Glutamatergic neuron (in vitro differentiated cells): ENCODE measurements at regions not wholly inside any gene's neighbourhood (a gene's known extent, or its start where the extent isn't known, plus 50 kb on each side); places are given as distances from the start of the nearest gene placed in this dataset.

ENCODE experiments used
- DNase-seq: peaks from one replicate; pipeline ENCODE4 v3.0.0; 2022
- H3K27ac Mint-ChIP-seq: one replicate; pipeline ENCODE4 v1.8.0; 2020; ENCODE audit warnings: mild to moderate bottlenecking, mixed read lengths, inconsistent platforms; ENCODE audit not compliant: unreplicated experiment
- H3K27me3 Mint-ChIP-seq: one replicate; pipeline ENCODE4 v1.8.0; 2020; ENCODE audit warnings: mild to moderate bottlenecking, moderate library complexity, mixed read lengths, inconsistent platforms; ENCODE audit not compliant: unreplicated experiment
- H3K36me3 Mint-ChIP-seq: one replicate; pipeline ENCODE4 v1.8.0; 2020; ENCODE audit warnings: mild to moderate bottlenecking, mixed read lengths, inconsistent platforms; ENCODE audit not compliant: unreplicated experiment
- H3K4me1 Mint-ChIP-seq: one replicate; pipeline ENCODE4 v1.8.0; 2020; ENCODE audit warnings: mild to moderate bottlenecking, low read depth, mixed read lengths, inconsistent platforms; ENCODE audit not compliant: unreplicated experiment
- H3K4me3 Mint-ChIP-seq: one replicate; pipeline ENCODE4 v1.8.0; 2020; ENCODE audit warnings: mild to moderate bottlenecking, mixed read lengths, inconsistent platforms; ENCODE audit not compliant: unreplicated experiment
- H3K9me3 Mint-ChIP-seq: one replicate; pipeline ENCODE4 v1.8.0; 2020; ENCODE audit warnings: mild to moderate bottlenecking, moderate library complexity, mixed read lengths, inconsistent platforms; ENCODE audit not compliant: unreplicated experiment
- TF ChIP-seq, protein P1 (sequence below): fragments of 200-600 bp; sonication (generic); IDR thresholded peaks from one replicate; pipeline ENCODE4 v1.5.0; 2021; ENCODE audit not compliant: partially characterized antibody, unreplicated experiment

DNA sequence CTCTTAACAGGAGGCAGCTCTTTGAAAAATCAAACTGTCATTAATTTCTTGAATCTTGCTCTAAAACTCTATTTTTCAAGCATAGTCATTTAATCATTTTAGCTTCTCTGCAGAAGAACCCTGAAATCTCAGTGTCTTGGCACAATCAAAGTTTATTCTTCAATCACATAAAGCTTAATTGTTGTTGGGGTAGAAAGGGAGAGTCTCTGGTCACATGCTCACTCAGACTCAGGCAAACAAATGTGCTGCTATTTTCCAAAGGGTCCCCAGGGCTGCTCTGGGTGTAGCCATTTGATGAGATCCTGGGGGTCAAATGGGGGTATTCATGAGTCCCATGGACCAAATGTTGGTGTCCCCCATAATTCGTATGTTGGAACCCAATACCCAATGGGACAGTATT lies 114.8 kb downstream of the MSX2 start:
- peaks cover 5% of the 10 kb centered on the region for H3K27me3 Mint-ChIP-seq
- TF ChIP-seq, protein P1, sequence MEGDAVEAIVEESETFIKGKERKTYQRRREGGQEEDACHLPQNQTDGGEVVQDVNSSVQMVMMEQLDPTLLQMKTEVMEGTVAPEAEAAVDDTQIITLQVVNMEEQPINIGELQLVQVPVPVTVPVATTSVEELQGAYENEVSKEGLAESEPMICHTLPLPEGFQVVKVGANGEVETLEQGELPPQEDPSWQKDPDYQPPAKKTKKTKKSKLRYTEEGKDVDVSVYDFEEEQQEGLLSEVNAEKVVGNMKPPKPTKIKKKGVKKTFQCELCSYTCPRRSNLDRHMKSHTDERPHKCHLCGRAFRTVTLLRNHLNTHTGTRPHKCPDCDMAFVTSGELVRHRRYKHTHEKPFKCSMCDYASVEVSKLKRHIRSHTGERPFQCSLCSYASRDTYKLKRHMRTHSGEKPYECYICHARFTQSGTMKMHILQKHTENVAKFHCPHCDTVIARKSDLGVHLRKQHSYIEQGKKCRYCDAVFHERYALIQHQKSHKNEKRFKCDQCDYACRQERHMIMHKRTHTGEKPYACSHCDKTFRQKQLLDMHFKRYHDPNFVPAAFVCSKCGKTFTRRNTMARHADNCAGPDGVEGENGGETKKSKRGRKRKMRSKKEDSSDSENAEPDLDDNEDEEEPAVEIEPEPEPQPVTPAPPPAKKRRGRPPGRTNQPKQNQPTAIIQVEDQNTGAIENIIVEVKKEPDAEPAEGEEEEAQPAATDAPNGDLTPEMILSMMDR: no peak
- H3K4me3 Mint-ChIP-seq: no peak overlapping the region
- peaks cover 8% of the 10 kb centered on the region for H3K4me1 Mint-ChIP-seq
- no peak for DNase-seq
- H3K9me3 Mint-ChIP-seq: peaks cover 2% of the 10 kb centered on the region
- H3K27ac Mint-ChIP-seq: no peak overlapping the region
- H3K36me3 Mint-ChIP-seq: no peaks in the 10 kb centered on the region

- peaks cover 2% of the 10 kb centered on the region for H3K9me3 Mint-ChIP-seq
Measured at GRCh38 chr5:174837919-174838902, 113.8 kb downstream of the MSX2 start.

GRCh38 chr5:174834081-174834480 lies 109.7 kb downstream of the MSX2 start:
- H3K4me3 Mint-ChIP-seq: no peak overlapping the region
- H3K27me3 Mint-ChIP-seq: peaks cover 2% of the 10 kb centered on the region
- H3K27ac Mint-ChIP-seq: no peak overlapping the region
- TF ChIP-seq, protein P1: no peak
- peaks cover 4% of the 10 kb centered on the region for H3K4me1 Mint-ChIP-seq
- no peaks in the 10 kb centered on the region for H3K36me3 Mint-ChIP-seq
- peaks cover 2% of the 10 kb centered on the region for H3K9me3 Mint-ChIP-seq
- no peak for DNase-seq

More at GRCh38 chr5:174837919-174838902, 113.8 kb downstream of the MSX2 start:
- H3K27ac Mint-ChIP-seq: no peak overlapping the region
- peaks cover 5% of the 10 kb centered on the region for H3K4me1 Mint-ChIP-seq
- peaks cover 5% of the 10 kb centered on the region for H3K27me3 Mint-ChIP-seq
- TF ChIP-seq, protein P1: no peak
- peak; percentile 32 for DNase-seq
- H3K4me3 Mint-ChIP-seq: no peak overlapping the region
- H3K36me3 Mint-ChIP-seq: no peaks in the 10 kb centered on the region

DNA sequence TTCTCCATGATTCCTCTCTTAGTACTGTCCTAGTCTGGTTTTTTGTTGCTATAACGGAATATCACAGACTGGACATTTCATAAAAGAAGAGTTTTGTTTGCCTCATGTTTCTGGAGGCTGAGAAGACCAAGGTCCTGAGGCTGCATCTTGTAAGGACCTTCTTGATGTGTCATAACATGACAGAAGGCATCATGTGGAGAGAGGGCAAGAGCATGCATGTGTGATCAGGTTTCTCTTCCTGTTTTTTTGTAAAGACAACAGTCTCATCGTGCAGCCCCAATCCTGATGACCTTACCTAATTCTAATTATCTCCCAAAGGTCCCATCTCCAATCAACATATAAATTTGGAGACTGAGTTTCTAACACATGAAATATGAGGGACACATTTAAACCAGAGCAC lies 108.4 kb downstream of the MSX2 start:
- TF ChIP-seq, protein P1: no peak

GRCh38 chr5:174832025-174832424 lies 107.6 kb downstream of the MSX2 start:
- Mint-ChIP-seq H3K36me3 (no peaks in the 10 kb centered on the region), H3K27ac (no peak overlapping the region), H3K4me1 (no peaks in the 10 kb centered on the region), H3K9me3 (peaks cover 2% of the 10 kb centered on the region), H3K4me3 (no peak overlapping the region), H3K27me3 (no peaks in the 10 kb centered on the region)
- TF ChIP-seq, protein P1: no peak
- no peak for DNase-seq

More for the DNA sequence above, 108.4 kb downstream of the MSX2 start:
- Mint-ChIP-seq H3K27ac (no peak overlapping the region), H3K9me3 (peaks cover 2% of the 10 kb centered on the region), H3K4me1 (no peaks in the 10 kb centered on the region), H3K36me3 (no peaks in the 10 kb centered on the region), H3K4me3 (no peak overlapping the region), H3K27me3 (no peaks in the 10 kb centered on the region)
- no peak for DNase-seq
